Superior temporal gyrus (tissue), 1 donor: ENCODE measurements at regions not wholly inside any gene's neighbourhood (a gene's known extent, or its start where the extent isn't known, plus 50 kb on each side); places are given as distances from the start of the nearest gene placed in this dataset.
A peak's percentile ranks its signal among the peaks of the same experiment; 100 is the strongest.

Source experiments
- DNase-seq: peaks from one replicate; pipeline ENCODE4 v3.0.0-alpha.2; 2016; ENCODE audit errors: extremely low spot score

GRCh38 chr3:177530908-177531307 is 333.6 kb upstream of the TBL1XR1 start:
- no peak for DNase-seq

DNA sequence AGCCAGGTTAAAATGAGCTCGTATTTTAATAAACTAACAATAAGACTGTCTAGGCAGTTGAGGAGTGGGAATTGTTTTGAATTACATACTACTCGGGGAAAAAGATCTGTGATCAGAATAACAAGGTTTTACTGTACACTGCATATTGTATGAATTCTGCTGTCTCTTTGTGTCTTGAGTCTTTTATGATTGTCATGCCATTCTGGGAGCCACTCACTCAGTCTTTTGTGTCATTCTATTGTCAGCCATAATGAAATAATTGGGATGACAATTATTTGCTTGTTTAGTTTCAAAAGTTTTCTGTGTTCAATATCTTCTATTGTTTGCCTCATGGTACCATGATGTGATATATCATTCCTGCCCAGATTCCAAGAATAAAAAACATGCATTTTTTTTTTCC is 339.6 kb upstream of the TBL1XR1 start:
- peak; percentile 72 for DNase-seq

- DNase-seq = no peak
Measured at GRCh38 chr3:177537612-177538011, 340.3 kb upstream of the TBL1XR1 start.

DNA sequence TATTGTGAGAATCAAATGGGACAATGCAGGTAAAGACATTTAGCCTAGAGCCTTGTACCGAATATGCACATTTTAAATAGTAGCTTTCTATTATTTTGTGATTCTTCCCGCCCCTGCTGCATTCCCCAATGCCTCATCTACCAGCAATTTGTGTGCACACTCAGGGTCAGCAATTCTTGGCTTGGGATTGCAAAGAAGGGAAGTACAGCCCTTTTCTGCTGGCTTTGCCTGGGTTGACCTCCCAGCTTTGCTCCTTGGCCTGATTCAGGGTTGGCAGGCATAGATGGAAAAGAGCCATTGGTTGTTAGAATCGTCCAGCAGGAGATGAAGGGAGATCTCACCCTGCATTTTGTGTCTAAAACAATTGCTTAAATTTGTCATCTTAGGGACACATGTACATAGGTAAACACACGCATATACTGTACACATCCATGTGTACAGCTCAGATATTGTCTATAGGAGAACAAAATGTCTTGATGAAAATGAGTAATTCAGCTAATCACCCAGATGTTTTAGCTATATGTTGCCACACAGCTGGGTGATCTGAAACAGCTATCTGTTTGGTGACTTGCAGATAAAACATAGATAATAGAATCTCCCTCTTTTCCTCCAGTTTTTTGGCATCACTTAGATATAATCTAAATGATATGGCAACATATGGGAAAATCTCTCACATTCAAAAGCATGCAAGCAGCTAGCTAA is 340.9 kb upstream of the TBL1XR1 start:
- DNase-seq = peak; percentile 82

DNA sequence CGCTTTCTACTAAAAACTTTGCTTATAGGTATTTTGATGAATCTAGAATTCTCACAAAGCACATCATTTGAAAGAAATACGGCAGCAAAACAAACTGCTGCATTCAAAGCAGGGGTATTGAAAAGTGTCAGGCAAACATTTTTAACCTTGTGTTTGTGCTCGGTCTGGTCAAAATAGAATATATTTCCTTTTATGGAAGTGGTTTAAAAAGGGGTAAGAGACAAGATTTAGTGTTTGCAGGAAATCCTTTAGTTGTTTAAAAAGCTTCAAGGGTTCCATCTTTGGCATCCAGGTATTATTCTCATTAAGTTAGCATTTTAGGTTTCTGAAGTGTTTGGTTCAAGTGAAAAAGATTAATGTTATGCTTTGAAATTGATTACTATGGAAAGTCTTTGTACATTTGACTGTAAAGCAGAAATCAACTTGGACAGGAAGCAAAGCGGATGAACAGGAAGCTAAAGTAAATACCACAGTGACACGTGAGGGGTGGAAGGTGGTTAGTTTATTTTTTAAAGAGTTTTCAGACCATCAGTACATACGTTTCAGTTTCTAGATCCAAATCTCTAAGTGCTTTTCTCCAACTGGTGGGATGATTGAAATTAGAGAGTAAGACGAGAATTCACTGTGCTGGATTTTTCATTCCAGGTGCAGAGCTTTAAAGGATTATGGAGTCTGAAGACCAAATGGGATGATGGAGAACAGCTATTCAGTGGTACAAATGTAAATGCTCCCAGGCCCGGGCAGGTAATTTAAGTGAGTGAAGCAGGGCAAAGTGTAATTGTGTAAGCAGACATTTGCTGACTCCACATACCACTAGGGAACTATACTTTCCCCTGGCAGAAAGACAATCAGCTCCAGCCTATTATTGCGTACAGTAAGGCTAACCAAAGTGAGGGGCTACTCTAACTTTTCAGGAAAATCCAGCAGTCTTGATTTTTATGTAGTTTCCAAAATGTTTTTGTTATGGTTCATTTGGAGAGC is 341.8 kb upstream of the TBL1XR1 start:
- no peak for DNase-seq

DNA sequence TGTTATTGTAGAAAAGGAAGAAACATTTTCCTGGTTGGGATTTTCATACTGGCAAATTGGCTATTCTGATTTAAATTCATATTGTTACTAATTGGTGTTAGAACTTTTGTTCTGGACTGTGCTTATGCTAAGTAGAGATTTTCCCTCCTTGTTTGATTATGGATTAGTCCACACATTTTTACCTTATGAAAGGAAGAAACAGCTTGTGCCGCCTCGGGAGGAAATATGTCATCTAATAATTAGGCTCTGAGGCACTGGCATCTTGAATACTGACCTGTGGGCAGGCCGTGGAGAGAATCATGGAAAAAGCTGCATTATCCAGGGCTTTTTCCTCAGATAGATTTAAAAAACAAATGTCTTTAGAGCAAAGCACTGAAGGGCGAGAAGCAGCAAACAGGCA is 344.3 kb upstream of the TBL1XR1 start:
- no peak for DNase-seq

GRCh38 chr3:177545964-177546363 is 348.7 kb upstream of the TBL1XR1 start:
- DNase-seq = no peak

DNA sequence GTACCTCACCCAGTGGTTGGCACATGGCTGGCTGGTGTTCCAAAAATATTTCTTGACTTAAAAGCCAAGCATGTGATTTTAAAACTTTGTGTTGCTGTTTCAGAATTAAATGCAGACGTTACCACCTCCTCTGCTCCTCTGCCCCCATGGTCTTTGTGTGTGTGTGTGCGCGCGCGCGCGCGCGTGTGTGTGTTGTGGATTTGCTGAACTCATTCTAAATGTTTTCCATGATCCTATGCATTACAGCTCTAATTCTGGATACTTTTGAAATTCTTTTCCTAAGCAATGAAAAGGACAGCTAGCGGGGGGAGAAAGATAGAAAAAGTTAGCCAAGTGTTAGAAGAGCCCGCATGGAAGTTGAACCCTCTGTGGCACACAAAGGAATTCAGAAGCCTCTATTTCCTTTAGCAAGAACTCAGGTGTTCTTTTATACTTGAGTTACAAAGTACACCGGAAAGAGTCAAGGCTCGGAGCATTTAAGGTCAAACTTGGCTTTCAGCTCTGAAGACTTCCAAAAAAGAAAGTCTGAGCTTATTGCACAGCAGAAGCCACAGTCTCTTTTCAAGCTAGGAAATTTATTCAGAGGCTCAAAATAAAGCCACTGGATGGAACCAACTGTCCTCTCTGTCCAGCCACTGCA is 350.5 kb upstream of the TBL1XR1 start:
- DNase-seq = no peak

DNA sequence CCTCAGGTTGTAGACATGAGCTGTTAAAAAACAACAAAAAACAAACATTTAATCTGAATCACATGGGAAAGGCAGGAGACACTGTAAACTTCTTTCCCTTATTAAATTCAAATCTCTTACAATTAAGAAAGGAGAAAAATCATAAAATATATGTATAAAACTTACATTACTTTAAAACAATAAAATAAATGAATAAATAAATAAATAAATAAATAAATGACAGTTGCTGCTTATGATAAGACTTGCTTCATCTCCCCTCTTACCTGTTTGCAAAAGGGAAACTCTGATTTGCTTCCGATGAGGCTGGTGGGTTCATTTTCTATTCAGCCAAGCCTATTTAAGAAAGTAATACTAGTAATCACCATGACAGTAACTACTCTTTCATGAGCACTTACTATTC is 353.4 kb upstream of the TBL1XR1 start:
- DNase-seq = no peak

DNA sequence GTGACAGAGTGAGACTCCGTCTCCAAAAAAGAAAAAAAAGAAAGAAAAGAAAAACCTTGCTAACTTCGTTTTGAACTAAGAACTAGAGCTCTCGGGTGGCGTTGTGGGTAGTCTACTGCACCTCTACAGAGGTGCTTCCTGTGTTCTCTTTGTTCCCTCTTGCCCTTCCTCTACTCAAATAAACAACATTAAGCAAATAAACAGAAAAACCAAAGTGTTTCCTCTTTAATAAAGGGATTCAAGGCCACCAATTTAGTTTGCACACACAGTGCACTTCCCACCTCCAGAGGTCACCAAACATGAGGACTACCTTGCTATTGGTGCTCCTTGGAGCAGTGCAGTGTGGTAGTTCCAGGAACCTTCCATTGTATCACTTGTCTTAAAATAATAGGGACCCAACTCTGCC is 354.2 kb upstream of the TBL1XR1 start:
- DNase-seq = no peak

DNA sequence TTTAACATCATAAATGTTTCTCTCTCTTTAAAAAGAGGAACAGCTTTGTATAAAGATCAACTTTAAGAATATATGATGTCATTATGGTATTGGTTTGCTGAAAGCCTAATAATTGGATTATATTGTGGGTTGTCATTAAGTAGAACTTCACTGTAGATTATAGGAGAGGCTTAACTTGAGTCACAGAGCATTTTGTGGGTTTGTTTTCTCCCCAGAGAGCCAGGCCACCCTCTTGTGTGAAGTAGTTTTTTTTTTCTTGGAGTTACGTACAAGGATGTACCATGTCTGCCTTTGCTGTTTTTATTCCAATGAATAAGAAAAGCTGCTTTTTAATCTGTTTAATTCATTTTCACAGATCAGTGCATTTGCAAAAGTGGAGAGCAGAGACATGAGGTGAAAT is 354.8 kb upstream of the TBL1XR1 start:
- no peak for DNase-seq

DNA sequence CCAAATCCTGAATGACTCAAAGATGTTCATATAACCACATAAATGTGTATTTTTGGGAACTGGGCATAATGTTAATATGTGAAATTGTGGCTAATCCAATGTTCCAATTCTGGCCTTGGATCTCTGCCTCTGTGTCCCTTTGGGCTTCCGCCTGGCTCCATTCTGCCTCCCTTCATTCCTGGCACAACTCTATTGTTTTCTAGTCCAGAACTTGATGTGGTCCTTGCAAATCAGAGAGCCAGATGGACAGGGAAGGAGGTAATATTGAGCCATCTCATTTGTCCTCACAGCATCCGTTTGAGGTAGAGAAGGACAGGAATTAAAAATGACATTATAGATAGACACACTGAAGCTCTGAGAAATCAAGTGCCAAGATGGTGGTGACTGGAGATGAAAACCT is 355.7 kb upstream of the TBL1XR1 start:
- no peak for DNase-seq

DNA sequence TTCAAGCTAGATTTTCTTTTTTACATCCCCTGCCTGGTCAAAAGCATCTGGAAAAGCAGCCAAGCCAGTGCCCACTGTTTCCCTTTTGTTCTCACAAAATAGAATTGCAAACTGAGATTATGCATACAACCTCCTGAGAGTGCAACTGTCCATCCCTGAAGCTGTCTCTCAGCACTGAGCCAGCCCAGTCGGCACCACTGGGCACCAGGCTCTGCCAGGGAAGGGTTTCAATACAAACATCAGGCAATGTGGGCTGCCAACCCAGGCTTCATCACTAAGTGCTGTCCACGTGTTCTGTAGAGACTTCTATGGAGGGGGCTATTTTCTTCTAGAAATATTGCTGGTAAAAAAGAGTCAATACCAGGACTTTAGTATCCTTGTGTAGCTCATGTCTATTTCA is 356.3 kb upstream of the TBL1XR1 start:
- DNase-seq = peak; percentile 64

DNA sequence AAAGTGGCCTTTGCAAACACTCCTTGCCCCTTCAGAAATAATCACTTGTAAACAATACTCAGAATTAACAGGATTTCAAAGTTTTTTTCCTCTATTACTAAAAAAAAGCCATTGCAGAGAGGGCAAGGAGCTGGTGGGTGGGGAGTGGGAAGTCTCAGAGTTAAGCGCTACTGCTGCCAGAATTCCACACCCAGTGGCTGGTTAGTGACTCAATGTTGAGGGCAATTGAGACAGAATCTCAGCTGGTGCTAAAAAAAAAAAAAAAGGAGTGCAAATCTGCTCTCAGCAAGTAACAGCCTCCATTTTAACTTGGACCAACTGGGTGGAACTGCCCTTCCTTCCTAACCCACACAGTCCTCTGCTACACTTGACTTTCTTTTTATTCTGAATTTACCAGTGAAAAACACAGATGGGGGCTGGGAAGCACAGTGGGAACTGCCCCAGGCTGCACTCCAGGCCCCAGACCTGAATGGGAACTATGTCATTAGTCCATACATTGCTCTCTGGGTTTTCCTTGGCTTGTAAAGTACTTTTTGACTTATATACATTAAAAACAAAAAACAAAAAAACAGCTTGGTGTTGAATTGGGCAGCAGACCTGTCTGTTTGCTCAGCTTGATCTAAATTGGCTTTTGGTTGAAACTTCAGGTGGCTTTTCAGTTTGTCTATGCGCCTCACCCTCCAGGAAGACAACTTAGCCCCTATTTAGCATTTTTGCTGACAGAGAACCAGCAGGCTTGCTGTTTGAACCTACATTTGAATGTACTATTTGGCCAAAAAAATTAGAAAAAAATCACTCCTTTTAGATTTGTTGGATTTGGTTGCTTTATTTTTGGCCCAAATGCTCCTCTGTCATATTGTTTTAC is 357.8 kb upstream of the TBL1XR1 start:
- DNase-seq = peak; percentile 56

- no peak for DNase-seq
Measured at GRCh38 chr3:177557548-177557947, 360.3 kb upstream of the TBL1XR1 start.

DNA sequence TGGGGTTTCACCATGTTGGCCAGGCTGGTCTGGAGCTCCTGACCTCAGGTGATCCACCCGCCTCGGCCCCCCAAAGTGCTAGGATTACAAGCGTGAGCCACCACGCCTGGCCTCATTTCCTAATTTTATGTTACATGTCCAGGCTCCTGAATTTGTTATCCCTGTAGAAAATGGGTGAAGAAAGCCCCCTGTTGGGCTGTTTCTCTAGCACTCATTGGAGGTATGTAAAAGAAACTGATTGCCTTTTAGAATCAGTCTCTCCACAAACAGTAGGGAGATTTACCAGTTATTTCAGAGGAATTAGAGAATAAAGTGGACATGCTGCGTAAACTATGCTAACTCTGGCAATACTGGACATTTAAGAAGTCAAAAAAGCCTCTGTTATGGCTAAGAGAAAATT is 364.1 kb upstream of the TBL1XR1 start:
- DNase-seq = no peak

DNA sequence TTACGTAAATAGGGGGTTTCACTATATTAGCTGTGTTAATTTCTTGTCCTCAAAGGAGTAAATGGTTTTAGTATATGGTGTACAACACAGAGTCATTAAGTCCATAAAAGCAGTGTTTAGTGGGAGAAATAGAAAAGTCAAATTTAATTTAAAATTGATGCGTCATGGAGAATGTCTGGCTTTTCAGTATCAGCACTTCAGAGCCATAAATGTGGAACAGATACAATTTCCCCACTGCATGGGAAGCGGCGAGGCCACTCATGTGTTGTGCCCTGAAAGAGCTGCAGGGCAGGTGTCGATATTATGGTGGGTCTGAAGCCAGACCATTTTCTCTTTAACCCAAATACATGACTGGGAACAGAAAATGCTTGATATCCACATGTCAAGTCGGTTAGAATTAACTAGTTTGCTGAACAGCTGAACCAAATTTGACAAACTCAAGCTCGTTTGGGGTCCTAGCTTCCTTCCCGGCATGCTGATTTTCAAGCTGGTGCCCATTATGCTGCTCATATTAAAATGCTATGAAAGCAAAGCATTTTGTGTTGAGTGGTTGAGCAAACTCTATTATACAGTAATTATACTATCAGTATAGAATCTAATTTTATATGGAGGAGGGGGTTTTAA is 364.6 kb upstream of the TBL1XR1 start:
- DNase-seq = no peak

DNA sequence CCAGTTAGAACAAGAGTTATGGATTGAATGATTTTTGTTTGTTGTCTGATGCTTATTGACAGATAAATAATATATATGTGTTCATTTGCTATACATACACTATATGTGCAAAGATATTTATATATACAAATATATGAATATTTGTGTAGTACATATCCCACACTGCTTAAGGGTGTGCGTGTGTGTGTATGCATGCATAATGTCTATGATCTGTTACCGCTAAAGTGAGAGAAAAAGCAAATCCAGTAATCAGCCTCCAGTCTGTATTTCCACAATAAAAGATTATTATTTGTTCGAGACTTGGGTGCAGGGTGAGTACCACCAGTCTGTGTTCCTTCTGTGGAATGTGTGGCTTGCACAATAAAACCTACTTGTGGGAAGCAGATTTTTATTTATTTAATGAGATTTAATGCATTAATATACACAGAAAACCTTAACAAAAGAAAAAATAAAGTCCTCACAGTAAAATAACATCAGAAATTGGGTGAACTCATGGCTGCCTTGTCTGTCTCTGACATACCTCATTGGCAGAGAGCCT is 366.0 kb upstream of the TBL1XR1 start:
- DNase-seq = no peak

- no peak for DNase-seq
Measured at GRCh38 chr3:177563792-177564191, 366.5 kb upstream of the TBL1XR1 start.

DNA sequence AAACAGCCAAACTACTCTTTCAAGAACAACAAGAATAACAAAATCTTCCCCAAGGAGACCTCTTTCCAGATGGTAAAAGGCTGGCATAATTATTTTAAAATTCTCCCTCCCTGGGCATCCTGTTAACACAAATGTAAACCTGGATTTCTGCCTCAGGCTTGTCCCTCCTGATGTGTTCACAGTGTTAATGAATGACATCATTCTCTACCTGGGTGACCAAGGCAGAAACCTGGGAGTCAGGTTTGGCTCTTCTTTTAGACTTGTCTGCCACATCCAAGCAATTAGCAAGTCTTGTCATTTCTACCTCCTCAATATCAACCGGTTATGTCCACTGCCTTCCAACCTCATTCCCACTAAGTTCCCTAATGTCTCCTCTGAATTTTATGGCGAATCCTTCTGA is 368.7 kb upstream of the TBL1XR1 start:
- DNase-seq = no peak

- no peak for DNase-seq
Measured at GRCh38 chr3:177567833-177568232, 370.6 kb upstream of the TBL1XR1 start.
